GM10266 (cell line): ENCODE measurements at regions not wholly inside any gene's neighbourhood (a gene's known extent, or its start where the extent isn't known, plus 50 kb on each side); places are given as distances from the start of the nearest gene placed in this dataset.

ENCODE experiments used
- DNase-seq: peaks from one replicate; pipeline ENCODE4 v3.0.0; 2012; ENCODE audit errors: extremely low spot score
- CTCF ChIP-seq: IDR thresholded peaks from 2 replicates; pipeline ENCODE4 v1.5.1; 2012; ENCODE audit warnings: mild to moderate bottlenecking, low read depth; ENCODE audit not compliant: control insufficient read depth, insufficient read depth; ENCODE audit errors: missing control alignments

- no peak for TF ChIP-seq CTCF
- DNase-seq = no peak
Observed at GRCh38 chr2:66700677-66701066, 265.7 kb downstream of the MEIS1 start.

GRCh38 chr2:66701251-66701650 is 266.3 kb downstream of the MEIS1 start:
- no peak for DNase-seq
- TF ChIP-seq CTCF = no peak

- no peak for TF ChIP-seq CTCF
- no peak for DNase-seq
Observed at GRCh38 chr2:66701656-66702055, 266.7 kb downstream of the MEIS1 start.

- no peak for DNase-seq
- no peak for TF ChIP-seq CTCF
Observed at GRCh38 chr2:66702301-66702700, 267.4 kb downstream of the MEIS1 start.

GRCh38 chr2:66704786-66705185 is 269.9 kb downstream of the MEIS1 start:
- DNase-seq = no peak
- no peak for TF ChIP-seq CTCF

GRCh38 chr2:66714610-66715009 is 279.7 kb downstream of the MEIS1 start:
- DNase-seq = no peak
- no peak for TF ChIP-seq CTCF

GRCh38 chr2:66717218-66717905 is 282.4 kb downstream of the MEIS1 start:
- DNase-seq = no peak

More at GRCh38 chr2:66717218-66717905, 282.4 kb downstream of the MEIS1 start:
- no peak for TF ChIP-seq CTCF
